ENCODE measurements at regions not wholly inside any gene's neighbourhood (a gene's known extent, or its start where the extent isn't known, plus 50 kb on each side); places are given as distances from the start of the nearest gene placed in this dataset.

GRCh38 chr6:103139377-103139776 lies 1720.3 kb downstream of the HACE1 start:
- no peaks in the 10 kb centered on the region for H4K20me1 ChIP-seq (ENCODE audit: insufficient read depth, low read length)
- H3K27ac ChIP-seq (ENCODE audit: extremely low read length, insufficient read depth, low read length): no peak overlapping the region
- no peaks in the 10 kb centered on the region for H3K79me2 ChIP-seq (ENCODE audit: insufficient read depth, low read length)
- intact Hi-C loops (cut with micrococcal nuclease; ENCODE audit: unreplicated experiment) (no loop called here), in situ Hi-C loops (cut with HindIII; ENCODE audit: extremely low pct_ligation_motif_present, low pct_unique_long_range_greater_than_20kb) (no loop called here)
- no peaks in the 10 kb centered on the region for H3K4me1 ChIP-seq (ENCODE audit: insufficient read depth, low read length)
- POLR2A ChIA-PET: no interaction called here
- H3K4me3 ChIP-seq (replicated peaks in 1 of 3; ENCODE audit: insufficient read depth in 1 of 3, low read depth in 2 of 3, low read length in 3 of 3): no peak overlapping the region
- no peak overlapping the region for H3K4me2 ChIP-seq (ENCODE audit: low read depth, low read length)
- H3K9ac ChIP-seq (ENCODE audit: insufficient read depth, low read depth, low read length): no peak overlapping the region
- TF ChIP-seq ZNF557 (CRISPR knock-in tag; IDR thresholded peaks at IDR 0.05) (no peak), ZNF18 (CRISPR knock-in tag; IDR thresholded peaks at IDR 0.05; ENCODE audit: insufficient replicate concordance) (no peak), FOXP4 (CRISPR knock-in tag; IDR thresholded peaks at IDR 0.05) (no peak), HOXA7 (CRISPR knock-in tag; IDR thresholded peaks at IDR 0.05) (no peak), WIZ (CRISPR knock-in tag; IDR thresholded peaks at IDR 0.05) (no peak), NFYB (CRISPR knock-in tag; IDR thresholded peaks at IDR 0.05) (no peak), REL (CRISPR knock-in tag; conservative IDR thresholded peaks at IDR 0.05) (no peak), ZBTB7B (CRISPR knock-in tag; IDR thresholded peaks at IDR 0.05) (no peak), HMGA1 (CRISPR knock-in tag; conservative IDR thresholded peaks at IDR 0.05) (no peak), ZNF549 (CRISPR knock-in tag; IDR thresholded peaks at IDR 0.05) (no peak), FOXC1 (CRISPR knock-in tag; IDR thresholded peaks at IDR 0.05; ENCODE audit: borderline replicate concordance) (no peak), TGIF2 (CRISPR knock-in tag; IDR thresholded peaks at IDR 0.05) (no peak)
- TF ChIP-seq, protein P1, sequence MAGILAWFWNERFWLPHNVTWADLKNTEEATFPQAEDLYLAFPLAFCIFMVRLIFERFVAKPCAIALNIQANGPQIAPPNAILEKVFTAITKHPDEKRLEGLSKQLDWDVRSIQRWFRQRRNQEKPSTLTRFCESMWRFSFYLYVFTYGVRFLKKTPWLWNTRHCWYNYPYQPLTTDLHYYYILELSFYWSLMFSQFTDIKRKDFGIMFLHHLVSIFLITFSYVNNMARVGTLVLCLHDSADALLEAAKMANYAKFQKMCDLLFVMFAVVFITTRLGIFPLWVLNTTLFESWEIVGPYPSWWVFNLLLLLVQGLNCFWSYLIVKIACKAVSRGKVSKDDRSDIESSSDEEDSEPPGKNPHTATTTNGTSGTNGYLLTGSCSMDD (CRISPR knock-in tag; IDR thresholded peaks at IDR 0.05): no peak
- TF ChIP-seq, protein P2, sequence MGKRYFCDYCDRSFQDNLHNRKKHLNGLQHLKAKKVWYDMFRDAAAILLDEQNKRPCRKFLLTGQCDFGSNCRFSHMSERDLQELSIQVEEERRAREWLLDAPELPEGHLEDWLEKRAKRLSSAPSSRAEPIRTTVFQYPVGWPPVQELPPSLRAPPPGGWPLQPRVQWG (CRISPR knock-in tag; IDR thresholded peaks at IDR 0.05; ENCODE audit: borderline replicate concordance, low read depth): no peak
- no peaks in the 10 kb centered on the region for H3K27me3 ChIP-seq (ENCODE audit: control insufficient read depth in 1 of 2, insufficient read depth in 2 of 2, low read length in 2 of 2)
- FAIRE-seq (no peak), ATAC-seq (no peak), DNase-seq (ENCODE audit: low spot score) (no peak)
- no peaks in the 10 kb centered on the region for H3K9me3 ChIP-seq (ENCODE audit: low read length)
- BruUV-seq (replicated peaks): no TSS peak
- H3K36me3 ChIP-seq (replicated peaks in 1 of 2; ENCODE audit: control insufficient read depth in 1 of 2, insufficient read depth in 2 of 2, low read length in 2 of 2): no peaks in the 10 kb centered on the region
- CTCF ChIA-PET (ENCODE audit: low intra/inter-chr PET ratio, low total read pairs): no interaction called here
- no peak overlapping the region for H2AFZ ChIP-seq (ENCODE audit: low read length)

All from HepG2 (cell line).